ENCODE measurements at regions not wholly inside any gene's neighbourhood (a gene's known extent, or its start where the extent isn't known, plus 50 kb on each side); places are given as distances from the start of the nearest gene placed in this dataset.

GRCh38 chr12:112741106-112741505 lies 50.4 kb upstream of the RPH3A start:
- Histone ChIP-seq H3K4me1 (no peaks in the 10 kb centered on the region), H3K4me3 (no peak overlapping the region), H3K36me3 (no peaks in the 10 kb centered on the region), H3K9me3 (no peaks in the 10 kb centered on the region), H3K27me3 (replicated peaks in 1 of 7) (peaks cover 0 to 37% (median 5%) of the 10 kb centered on the region in 7 donors), H3K27ac (no peak overlapping the region)
- TF ChIP-seq POLR2A (IDR thresholded peaks at IDR 0.05) (no peak), POLR2AphosphoS5 (IDR thresholded peaks at IDR 0.05) (no peak)
- TF ChIP-seq, protein P1, sequence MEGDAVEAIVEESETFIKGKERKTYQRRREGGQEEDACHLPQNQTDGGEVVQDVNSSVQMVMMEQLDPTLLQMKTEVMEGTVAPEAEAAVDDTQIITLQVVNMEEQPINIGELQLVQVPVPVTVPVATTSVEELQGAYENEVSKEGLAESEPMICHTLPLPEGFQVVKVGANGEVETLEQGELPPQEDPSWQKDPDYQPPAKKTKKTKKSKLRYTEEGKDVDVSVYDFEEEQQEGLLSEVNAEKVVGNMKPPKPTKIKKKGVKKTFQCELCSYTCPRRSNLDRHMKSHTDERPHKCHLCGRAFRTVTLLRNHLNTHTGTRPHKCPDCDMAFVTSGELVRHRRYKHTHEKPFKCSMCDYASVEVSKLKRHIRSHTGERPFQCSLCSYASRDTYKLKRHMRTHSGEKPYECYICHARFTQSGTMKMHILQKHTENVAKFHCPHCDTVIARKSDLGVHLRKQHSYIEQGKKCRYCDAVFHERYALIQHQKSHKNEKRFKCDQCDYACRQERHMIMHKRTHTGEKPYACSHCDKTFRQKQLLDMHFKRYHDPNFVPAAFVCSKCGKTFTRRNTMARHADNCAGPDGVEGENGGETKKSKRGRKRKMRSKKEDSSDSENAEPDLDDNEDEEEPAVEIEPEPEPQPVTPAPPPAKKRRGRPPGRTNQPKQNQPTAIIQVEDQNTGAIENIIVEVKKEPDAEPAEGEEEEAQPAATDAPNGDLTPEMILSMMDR (IDR thresholded peaks at IDR 0.05 in 8 of 11, conservative IDR thresholded peaks at IDR 0.05 in 3 of 11): no peak
- no peak for DNase-seq
- WGBS, 5 donors: 45 to 56% (median 50%) methylated on average over 2 of the region's 2 CpGs
- intact Hi-C loops (cut with DNase I; ENCODE audit: low total_unique reads): no loop called here

Small RNAs in the stretch of these regions (microRNA-seq; reads per million reads assigned to microRNA genes)
- gene MIR1302-1: 0 reads per million in 3 donors
